SKM-1 treated with dmso at 0.1 percent for 144 hours (cell line): ENCODE measurements at regions not wholly inside any gene's neighbourhood (a gene's known extent, or its start where the extent isn't known, plus 50 kb on each side); places are given as distances from the start of the nearest gene placed in this dataset.

Experiments
- DNase-seq: peaks from one replicate; lab custom pipeline; 2025; ENCODE audit not compliant: unreplicated experiment; lab: John Stamatoyannopoulos, UW

- no peak for DNase-seq
Measured at GRCh38 chr20:9920866-9921265, 82.0 kb upstream of the PAK5 start.

- DNase-seq, result peak; percentile 27
Measured at GRCh38 chr20:9919271-9920014, 80.6 kb upstream of the PAK5 start.

- no peak for DNase-seq
Measured at GRCh38 chr20:9918348-9918747, 79.5 kb upstream of the PAK5 start.

- DNase-seq, result no peak
Measured at GRCh38 chr20:9916761-9917160, 77.9 kb upstream of the PAK5 start.

- DNase-seq, result peak; percentile 1
Measured at GRCh38 chr20:9912858-9913434, 74.1 kb upstream of the PAK5 start.

- DNase-seq, result no peak
Measured at GRCh38 chr20:9912290-9912689, 73.4 kb upstream of the PAK5 start.

GRCh38 chr20:9911519-9911918 lies 72.6 kb upstream of the PAK5 start:
- DNase-seq, result no peak

GRCh38 chr20:9909167-9909566 lies 70.3 kb upstream of the PAK5 start:
- DNase-seq, result no peak

GRCh38 chr20:9903048-9903655 lies 64.3 kb upstream of the PAK5 start:
- DNase-seq, result no peak

GRCh38 chr20:9889270-9889981 lies 50.5 kb upstream of the PAK5 start:
- no peak for DNase-seq
